Suprapubic skin (tissue), 4 donors: ENCODE measurements at regions not wholly inside any gene's neighbourhood (a gene's known extent, or its start where the extent isn't known, plus 50 kb on each side); places are given as distances from the start of the nearest gene placed in this dataset.

Source experiments
- DNase-seq, 2 donors: peaks; one replicate each; pipeline ENCODE4 v3.0.0-alpha.2; 2019; ENCODE audit warnings: low spot score in 2 of 2
- H3K27ac ChIP-seq: fragments of 200-600 bp; sonication (generic); one replicate; pipeline ENCODE4 v1.5.1; 2019
- H3K27me3 ChIP-seq: fragments of 200-600 bp; sonication (generic); one replicate; pipeline ENCODE4 v1.5.1; 2019
- H3K36me3 ChIP-seq: fragments of 200-600 bp; sonication (generic); one replicate; pipeline ENCODE4 v1.5.1; 2019
- H3K4me1 ChIP-seq: fragments of 200-600 bp; sonication (generic); one replicate; pipeline ENCODE4 v1.5.1; 2019
- H3K4me3 ChIP-seq: fragments of 200-600 bp; sonication (generic); one replicate; pipeline ENCODE4 v1.5.1; 2019; ENCODE audit warnings: mild to moderate bottlenecking
- H3K9me3 ChIP-seq: fragments of 200-600 bp; sonication (generic); one replicate; pipeline ENCODE4 v1.5.1; 2019
- EP300 ChIP-seq: sonication (generic); formaldehyde crosslinking; IDR thresholded peaks from one replicate; pipeline ENCODE4 v1.6.1; 2017; ENCODE audit warnings: antibody characterized with exemption
- POLR2A ChIP-seq, 2 donors: fragments of 450-650 bp; IDR thresholded peaks; one replicate each; pipeline ENCODE4 v1.6.1; 2017; ENCODE audit warnings: antibody characterized with exemption in 2 of 2, mild to moderate bottlenecking in 2 of 2, moderate library complexity in 2 of 2
- POLR2AphosphoS5 ChIP-seq, 3 donors: sonication (generic); formaldehyde crosslinking; IDR thresholded peaks; one replicate each; pipeline ENCODE4 v1.6.1; 2017; ENCODE audit warnings: antibody characterized with exemption in 3 of 3
- WGBS: methylation state at CpG from one replicate; pipeline ENCODE4 v1.1.5; 2018; 5-methylcytosine and 5-hydroxymethylcytosine counted together
- TF ChIP-seq, protein P1 (sequence below), 2 donors: fragments of 200-600 bp in 1 of 2; fragments of 450-650 bp in 1 of 2; sonication (generic) in 1 of 2; IDR thresholded peaks; one replicate each; pipeline ENCODE4 v1.5.1; 2016 to 2019; ENCODE audit warnings: antibody characterized with exemption in 2 of 2, mild to moderate bottlenecking in 1 of 2, moderate library complexity in 1 of 2

DNA sequence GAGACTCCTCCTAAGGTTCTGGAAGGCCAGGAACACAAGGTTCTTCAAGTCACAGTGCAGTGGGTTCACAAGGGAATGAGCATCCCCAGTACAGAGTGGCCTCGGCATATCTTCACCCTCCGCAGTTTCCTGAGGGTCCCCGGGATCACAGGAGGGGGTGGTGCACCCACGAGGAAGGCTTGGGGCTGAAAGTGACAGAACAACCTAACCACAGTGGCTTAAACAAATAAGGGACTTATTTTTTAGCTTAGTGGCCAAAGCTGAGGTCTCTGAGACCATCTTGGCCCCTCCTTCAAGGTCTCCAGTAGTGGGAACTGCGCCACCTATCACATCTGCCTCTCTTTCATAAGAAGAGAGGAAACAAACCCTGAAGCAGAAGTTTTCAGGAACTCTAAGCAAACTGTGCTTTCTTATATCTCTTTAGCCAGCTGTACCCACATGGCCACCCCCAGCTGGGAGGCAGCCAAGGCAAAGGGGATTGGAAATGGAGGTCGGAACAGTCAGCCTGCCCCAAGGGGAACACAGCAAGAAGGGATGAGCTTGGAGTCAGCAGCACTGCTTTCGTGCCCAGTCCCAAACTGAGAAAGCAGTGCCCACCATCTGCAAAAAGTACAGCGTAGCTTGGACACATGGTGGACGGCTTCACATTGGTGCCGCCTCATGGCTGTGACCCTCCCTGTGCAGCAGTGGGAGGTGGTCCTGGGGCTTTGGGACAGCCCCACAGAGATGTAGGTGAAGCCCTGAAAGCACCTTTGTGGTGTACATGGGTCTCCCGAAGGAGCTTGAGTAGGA lies 260.0 kb upstream of the ID2 start:
- no peak overlapping the region for H3K4me3 ChIP-seq
- H3K4me1 ChIP-seq: no peaks in the 10 kb centered on the region
- H3K9me3 ChIP-seq: no peaks in the 10 kb centered on the region
- 90% methylated on average over 10 of the region's 11 CpGs for WGBS
- no peak overlapping the region for H3K27ac ChIP-seq
- H3K27me3 ChIP-seq: no peaks in the 10 kb centered on the region
- TF ChIP-seq EP300 (no peak), POLR2A (IDR thresholded peaks at IDR 0.05) (no peak), POLR2AphosphoS5 (IDR thresholded peaks at IDR 0.05) (no peak)
- TF ChIP-seq, protein P1, sequence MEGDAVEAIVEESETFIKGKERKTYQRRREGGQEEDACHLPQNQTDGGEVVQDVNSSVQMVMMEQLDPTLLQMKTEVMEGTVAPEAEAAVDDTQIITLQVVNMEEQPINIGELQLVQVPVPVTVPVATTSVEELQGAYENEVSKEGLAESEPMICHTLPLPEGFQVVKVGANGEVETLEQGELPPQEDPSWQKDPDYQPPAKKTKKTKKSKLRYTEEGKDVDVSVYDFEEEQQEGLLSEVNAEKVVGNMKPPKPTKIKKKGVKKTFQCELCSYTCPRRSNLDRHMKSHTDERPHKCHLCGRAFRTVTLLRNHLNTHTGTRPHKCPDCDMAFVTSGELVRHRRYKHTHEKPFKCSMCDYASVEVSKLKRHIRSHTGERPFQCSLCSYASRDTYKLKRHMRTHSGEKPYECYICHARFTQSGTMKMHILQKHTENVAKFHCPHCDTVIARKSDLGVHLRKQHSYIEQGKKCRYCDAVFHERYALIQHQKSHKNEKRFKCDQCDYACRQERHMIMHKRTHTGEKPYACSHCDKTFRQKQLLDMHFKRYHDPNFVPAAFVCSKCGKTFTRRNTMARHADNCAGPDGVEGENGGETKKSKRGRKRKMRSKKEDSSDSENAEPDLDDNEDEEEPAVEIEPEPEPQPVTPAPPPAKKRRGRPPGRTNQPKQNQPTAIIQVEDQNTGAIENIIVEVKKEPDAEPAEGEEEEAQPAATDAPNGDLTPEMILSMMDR (IDR thresholded peaks at IDR 0.05): no peak
- no peaks in the 10 kb centered on the region for H3K36me3 ChIP-seq
- DNase-seq: no peak

DNA sequence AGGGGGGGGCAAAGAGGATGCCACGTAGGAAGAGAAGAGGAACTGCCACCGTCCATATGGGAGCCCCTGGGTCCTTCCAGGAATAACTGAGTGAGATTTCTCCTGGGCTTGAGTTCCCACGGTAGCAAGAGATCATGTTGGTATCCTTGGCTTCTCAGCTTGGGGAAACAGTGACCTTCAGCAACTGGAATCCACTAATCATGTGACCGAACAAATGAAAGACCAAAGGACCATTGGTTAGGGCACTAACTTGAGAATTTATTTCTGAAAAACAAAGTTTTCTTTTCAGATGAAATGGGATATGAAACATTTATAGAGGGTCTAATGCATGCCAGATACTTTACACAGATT lies 259.4 kb upstream of the ID2 start:
- Histone ChIP-seq H3K4me3 (no peak overlapping the region), H3K27ac (no peak overlapping the region), H3K36me3 (no peaks in the 10 kb centered on the region), H3K27me3 (no peaks in the 10 kb centered on the region), H3K9me3 (no peaks in the 10 kb centered on the region), H3K4me1 (no peaks in the 10 kb centered on the region)
- WGBS: 91% methylated on average over 4 of the region's 4 CpGs
- TF ChIP-seq POLR2A (IDR thresholded peaks at IDR 0.05) (no peak), POLR2AphosphoS5 (IDR thresholded peaks at IDR 0.05) (no peak), EP300 (no peak)
- TF ChIP-seq, protein P1 (IDR thresholded peaks at IDR 0.05): no peak
- DNase-seq: no peak

DNA sequence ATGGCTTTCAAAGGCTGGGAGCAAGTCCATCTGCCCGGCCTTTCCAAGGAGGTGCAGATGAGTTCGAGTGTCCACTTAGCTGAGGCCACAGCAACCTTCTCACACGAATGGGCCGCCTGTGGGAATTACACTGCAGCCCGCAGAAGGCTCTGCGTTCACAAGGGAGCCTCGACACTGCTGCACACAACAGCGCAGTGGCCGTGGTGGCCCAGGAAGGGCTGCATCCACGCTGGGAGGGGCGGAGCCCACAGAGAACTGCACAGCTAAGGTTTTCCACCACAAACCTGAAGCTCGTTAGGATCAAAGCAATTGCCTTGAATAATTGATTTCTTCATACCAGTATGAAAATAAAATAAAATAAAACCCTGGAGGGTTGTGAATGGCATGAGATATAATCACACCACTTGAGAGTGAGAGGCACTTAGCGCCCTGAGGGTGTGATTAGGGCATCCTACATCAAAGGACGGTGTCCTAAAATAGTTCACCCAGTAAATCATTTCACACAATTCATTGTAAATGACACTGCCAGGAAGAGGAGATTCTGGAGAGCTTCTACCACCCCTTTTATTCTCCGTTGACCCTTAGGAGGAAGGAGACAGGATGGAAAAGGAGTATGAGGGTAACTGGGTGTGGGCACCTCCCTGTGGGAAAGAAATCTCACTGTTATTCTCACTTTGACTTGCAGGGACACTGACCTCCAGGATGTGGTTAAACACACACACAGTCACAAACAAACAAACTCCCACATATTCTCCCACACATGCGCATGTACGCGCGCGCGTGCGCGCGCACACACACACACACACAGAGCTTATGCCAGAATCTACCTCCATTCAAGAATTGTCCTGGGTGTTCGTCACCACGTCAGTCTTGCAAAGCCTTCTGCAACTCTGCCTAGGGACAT lies 256.6 kb upstream of the ID2 start:
- Histone ChIP-seq H3K36me3 (no peaks in the 10 kb centered on the region), H3K4me3 (no peak overlapping the region), H3K4me1 (no peaks in the 10 kb centered on the region), H3K27ac (no peak overlapping the region), H3K27me3 (no peaks in the 10 kb centered on the region), H3K9me3 (no peaks in the 10 kb centered on the region)
- no peak for DNase-seq
- TF ChIP-seq POLR2AphosphoS5 (IDR thresholded peaks at IDR 0.05) (no peak), EP300 (no peak), POLR2A (IDR thresholded peaks at IDR 0.05) (no peak)
- TF ChIP-seq, protein P1 (IDR thresholded peaks at IDR 0.05): no peak
- 90% methylated on average over 26 of the region's 26 CpGs for WGBS

DNA sequence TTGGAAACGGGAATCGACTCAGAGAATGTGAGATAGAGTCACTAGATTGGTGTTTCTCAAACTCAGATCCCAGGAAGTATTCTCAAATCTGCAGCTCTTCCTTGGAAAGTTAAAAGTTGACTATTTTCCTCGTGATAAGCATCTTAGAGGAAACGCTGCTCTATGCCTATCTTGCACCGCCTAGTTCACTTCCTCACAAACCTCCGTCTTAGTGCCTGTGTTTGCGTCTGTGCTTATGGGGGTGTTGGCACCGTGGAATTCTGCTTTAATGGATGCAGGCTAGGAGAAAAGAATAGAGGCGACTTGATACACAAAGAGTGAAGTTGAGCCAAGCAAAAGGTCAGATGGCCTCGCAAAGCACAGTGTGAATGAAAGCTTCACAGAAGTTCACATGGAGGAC lies 255.3 kb upstream of the ID2 start:
- Histone ChIP-seq H3K4me3 (no peak overlapping the region), H3K27me3 (no peaks in the 10 kb centered on the region), H3K36me3 (no peaks in the 10 kb centered on the region), H3K27ac (no peak overlapping the region), H3K9me3 (no peaks in the 10 kb centered on the region), H3K4me1 (no peaks in the 10 kb centered on the region)
- 87% methylated on average over 10 of the region's 10 CpGs for WGBS
- no peak for DNase-seq
- TF ChIP-seq POLR2A (IDR thresholded peaks at IDR 0.05) (no peak), EP300 (no peak), POLR2AphosphoS5 (IDR thresholded peaks at IDR 0.05) (no peak)
- TF ChIP-seq, protein P1 (IDR thresholded peaks at IDR 0.05): no peak

DNA sequence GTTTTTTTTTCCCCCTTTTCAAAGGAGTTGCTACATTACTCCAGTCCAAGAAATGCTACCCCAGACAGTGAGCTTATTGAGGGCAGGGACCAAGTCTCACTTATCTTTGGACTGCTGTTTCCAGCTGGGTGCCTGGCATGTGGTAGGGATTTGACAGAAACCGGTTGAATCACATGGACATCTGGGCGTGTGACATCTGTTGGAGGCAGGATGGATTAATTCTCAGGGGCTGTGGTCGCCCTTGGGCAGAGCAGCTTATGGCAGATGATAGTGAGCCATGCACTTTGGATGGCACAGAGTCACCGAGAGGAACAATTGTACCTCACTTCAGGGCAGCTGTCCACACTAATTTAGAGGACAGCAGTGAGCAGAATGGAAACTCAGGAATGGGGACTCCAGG lies 254.6 kb upstream of the ID2 start:
- no peaks in the 10 kb centered on the region for H3K4me1 ChIP-seq
- H3K4me3 ChIP-seq: no peak overlapping the region
- no peak overlapping the region for H3K27ac ChIP-seq
- no peaks in the 10 kb centered on the region for H3K9me3 ChIP-seq
- DNase-seq: no peak
- no peaks in the 10 kb centered on the region for H3K27me3 ChIP-seq
- TF ChIP-seq POLR2AphosphoS5 (IDR thresholded peaks at IDR 0.05): no peak
- TF ChIP-seq EP300: no peak
- no peak for TF ChIP-seq POLR2A (IDR thresholded peaks at IDR 0.05)
- TF ChIP-seq, protein P1 (IDR thresholded peaks at IDR 0.05): no peak
- 59% methylated on average over 3 of the region's 4 CpGs for WGBS
- no peaks in the 10 kb centered on the region for H3K36me3 ChIP-seq
